Coronary artery (tissue), 2 donors: ENCODE measurements at regions not wholly inside any gene's neighbourhood (a gene's known extent, or its start where the extent isn't known, plus 50 kb on each side); places are given as distances from the start of the nearest gene placed in this dataset.

Experiments used
- DNase-seq: peaks from one replicate; pipeline ENCODE4 v3.0.0-alpha.2; 2017; ENCODE audit warnings: low spot score
- H3K27ac ChIP-seq, 2 donors: fragments of 200-600 bp; sonication (generic); one replicate each; pipeline ENCODE4 v1.5.1; 2016 to 2019
- H3K4me3 ChIP-seq: fragments of 200-600 bp; sonication (generic); 2 replicates; pipeline ENCODE4 v1.5.1; 2016; ENCODE audit warnings: mild to moderate bottlenecking, moderate library complexity
- TF ChIP-seq, protein P1 (sequence below): fragments of 200-600 bp; sonication (generic); IDR thresholded peaks from one replicate; pipeline ENCODE4 v1.5.1; 2019; ENCODE audit warnings: antibody characterized with exemption

- Histone ChIP-seq H3K27ac (no peak overlapping the region), H3K4me3 (no peak overlapping the region)
- DNase-seq: no peak
- TF ChIP-seq, protein P1, sequence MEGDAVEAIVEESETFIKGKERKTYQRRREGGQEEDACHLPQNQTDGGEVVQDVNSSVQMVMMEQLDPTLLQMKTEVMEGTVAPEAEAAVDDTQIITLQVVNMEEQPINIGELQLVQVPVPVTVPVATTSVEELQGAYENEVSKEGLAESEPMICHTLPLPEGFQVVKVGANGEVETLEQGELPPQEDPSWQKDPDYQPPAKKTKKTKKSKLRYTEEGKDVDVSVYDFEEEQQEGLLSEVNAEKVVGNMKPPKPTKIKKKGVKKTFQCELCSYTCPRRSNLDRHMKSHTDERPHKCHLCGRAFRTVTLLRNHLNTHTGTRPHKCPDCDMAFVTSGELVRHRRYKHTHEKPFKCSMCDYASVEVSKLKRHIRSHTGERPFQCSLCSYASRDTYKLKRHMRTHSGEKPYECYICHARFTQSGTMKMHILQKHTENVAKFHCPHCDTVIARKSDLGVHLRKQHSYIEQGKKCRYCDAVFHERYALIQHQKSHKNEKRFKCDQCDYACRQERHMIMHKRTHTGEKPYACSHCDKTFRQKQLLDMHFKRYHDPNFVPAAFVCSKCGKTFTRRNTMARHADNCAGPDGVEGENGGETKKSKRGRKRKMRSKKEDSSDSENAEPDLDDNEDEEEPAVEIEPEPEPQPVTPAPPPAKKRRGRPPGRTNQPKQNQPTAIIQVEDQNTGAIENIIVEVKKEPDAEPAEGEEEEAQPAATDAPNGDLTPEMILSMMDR: no peak
Measured at GRCh38 chr2:153197402-153198386, 280.9 kb downstream of the RPRM start.

DNA sequence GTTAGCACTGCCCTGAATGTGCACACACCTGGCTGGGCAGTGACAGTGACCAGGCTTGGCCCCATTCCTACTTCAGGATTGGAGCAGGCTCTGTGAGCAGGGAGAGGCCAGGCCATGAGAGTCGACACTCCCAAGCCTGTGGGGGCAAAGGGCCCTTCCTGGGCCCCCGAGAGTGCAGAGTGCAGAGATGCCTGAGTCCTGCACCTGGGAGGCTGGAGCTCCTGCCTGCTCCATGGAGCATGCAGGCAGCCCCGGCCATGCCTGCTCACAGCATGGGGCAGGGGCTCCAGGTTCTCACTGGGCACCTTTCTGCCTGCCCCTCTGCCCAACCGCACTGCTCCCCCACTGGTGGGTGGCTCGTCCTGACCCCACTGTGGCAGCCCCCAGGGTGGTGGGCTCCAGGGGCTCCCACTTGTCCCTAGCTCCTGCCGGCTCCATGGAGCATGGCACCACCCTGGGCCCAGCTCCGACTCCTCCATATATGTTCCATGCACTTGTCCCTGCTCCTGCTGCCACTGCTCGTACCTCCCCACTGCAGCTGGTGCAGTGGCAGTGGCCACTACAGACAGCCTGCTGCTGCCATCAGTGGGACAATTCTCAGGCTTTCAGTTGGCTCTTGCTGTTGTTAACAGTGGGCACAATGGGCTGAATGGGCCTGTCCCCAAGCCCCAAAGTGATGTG lies 282.0 kb downstream of the RPRM start:
- Histone ChIP-seq H3K27ac (no peak overlapping the region), H3K4me3 (no peak overlapping the region)
- TF ChIP-seq, protein P1: no peak
- no peak for DNase-seq

DNA sequence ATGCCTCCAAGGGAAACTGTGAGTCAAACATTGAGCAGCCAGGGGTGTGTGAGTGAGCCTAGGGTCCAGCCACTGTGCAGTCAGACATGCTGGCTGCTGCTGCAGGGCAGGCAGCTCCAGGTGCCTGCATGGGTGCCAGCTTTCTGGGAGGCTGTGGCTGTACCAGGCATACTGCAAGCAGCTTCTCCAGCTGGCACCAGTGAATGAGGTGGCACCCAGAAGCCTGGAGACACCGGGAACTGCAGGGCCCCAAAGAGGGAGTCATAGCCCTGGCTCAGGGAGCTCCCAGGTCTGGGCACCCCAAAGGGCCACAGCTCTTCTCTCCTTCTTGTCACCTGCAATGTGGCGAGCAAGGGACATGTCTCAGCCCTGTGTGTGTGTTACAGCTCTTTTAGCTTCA lies 283.2 kb downstream of the RPRM start:
- no peak overlapping the region for H3K4me3 ChIP-seq
- DNase-seq: no peak

GRCh38 chr2:153189091-153189888 lies 289.3 kb downstream of the RPRM start:
- TF ChIP-seq, protein P1: no peak
- Histone ChIP-seq H3K4me3 (no peak overlapping the region), H3K27ac (no peak overlapping the region)
- no peak for DNase-seq

More for the DNA sequence above, 283.2 kb downstream of the RPRM start:
- TF ChIP-seq, protein P1: no peak
- no peak overlapping the region for H3K27ac ChIP-seq

GRCh38 chr2:153179808-153180207 lies 298.8 kb downstream of the RPRM start:
- Histone ChIP-seq H3K4me3 (no peak overlapping the region), H3K27ac (no peak overlapping the region)
- TF ChIP-seq, protein P1: no peak
- DNase-seq: no peak

DNA sequence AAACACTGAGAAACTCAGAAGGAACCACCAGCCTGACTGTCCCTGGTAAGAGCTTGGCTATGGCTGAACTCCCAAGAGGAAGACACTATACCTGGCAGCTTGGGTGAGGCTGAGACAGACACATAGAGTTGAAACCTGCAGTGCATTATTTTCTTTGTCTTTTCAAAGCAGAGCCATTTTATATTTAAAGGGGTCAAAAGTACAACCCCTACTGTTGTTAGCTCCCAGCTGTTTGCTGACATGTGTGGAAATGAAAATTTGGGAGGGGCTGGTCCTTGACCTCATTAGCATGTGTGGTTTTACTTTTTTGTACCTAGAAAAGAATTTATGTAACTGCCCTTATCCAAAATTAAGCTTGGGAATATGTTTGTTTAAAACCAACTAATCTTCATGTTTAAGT lies 309.0 kb downstream of the RPRM start:
- Histone ChIP-seq H3K4me3 (no peak overlapping the region), H3K27ac (no peak overlapping the region)
- DNase-seq: no peak
- TF ChIP-seq, protein P1: no peak
